H1 (cell line): ENCODE measurements at regions not wholly inside any gene's neighbourhood (a gene's known extent, or its start where the extent isn't known, plus 50 kb on each side); places are given as distances from the start of the nearest gene placed in this dataset.

Source experiments
- CTCF ChIA-PET: fragments of 300-600 bp; sonication (Branson Sonifier 250); formaldehyde crosslinking; loops from one replicate; lab custom pipeline; 2021; ENCODE audit not compliant: partially characterized antibody; lab: Charles Lee
- POLR2A ChIA-PET: fragments of 300-600 bp; sonication (Branson Sonifier 250); formaldehyde crosslinking; loops from one replicate; lab custom pipeline; 2021; ENCODE audit warnings: inconsistent platforms; ENCODE audit not compliant: partially characterized antibody; lab: Charles Lee
- DNase-seq, 2 experiments: peaks; one replicate each; pipeline versions ENCODE4 v3.0.0 to v3.0.0-alpha.2; 2010 to 2022; ENCODE audit warnings: low spot score in 2 of 2, low read depth in 1 of 2, mixed read lengths in 1 of 2
- FAIRE-seq: peaks from 2 replicates; lab custom pipeline; 2011; peaks lifted over from hg19 to GRCh38; lab: Jason Lieb, UNC
- H2AFZ ChIP-seq: 2 replicates; pipeline ENCODE4 v1.8.1; 2012; ENCODE audit warnings: low read length, inconsistent platforms
- H2AK5ac ChIP-seq: 2 replicates; pipeline ENCODE4 v1.6.1; 2013; ENCODE audit warnings: low read depth, low read length
- H2BK120ac ChIP-seq: replicated peaks from 2 replicates; pipeline ENCODE3; 2013; ENCODE audit warnings: low read depth, low read length, inconsistent platforms
- H2BK12ac ChIP-seq: 2 replicates; pipeline ENCODE4 v1.6.1; 2013; ENCODE audit warnings: low read depth, low read length
- H2BK15ac ChIP-seq: 2 replicates; pipeline ENCODE4 v1.6.1; 2013; ENCODE audit warnings: low read length
- H2BK20ac ChIP-seq: 2 replicates; pipeline ENCODE4 v1.6.1; 2013; ENCODE audit warnings: low read length
- H2BK5ac ChIP-seq: 2 replicates; pipeline ENCODE4 v1.6.1; 2013; ENCODE audit warnings: low read depth, low read length
- H3K14ac ChIP-seq: 2 replicates; pipeline ENCODE4 v1.6.1; 2013; ENCODE audit warnings: inconsistent platforms; ENCODE audit not compliant: insufficient read length
- H3K18ac ChIP-seq: 2 replicates; pipeline ENCODE4 v1.6.1; 2013; ENCODE audit warnings: low read length; ENCODE audit errors: extremely low read depth
- H3K23ac ChIP-seq: 2 replicates; pipeline ENCODE4 v1.6.1; 2013; ENCODE audit warnings: inconsistent platforms; ENCODE audit not compliant: insufficient read length
- H3K23me2 ChIP-seq: 2 replicates; pipeline ENCODE4 v1.6.1; 2013; ENCODE audit warnings: low read depth, low read length
- H3K27ac ChIP-seq: 2 replicates; pipeline ENCODE4 v1.6.1; 2011; ENCODE audit warnings: low read depth, low read length, inconsistent platforms
- H3K27me3 ChIP-seq, 4 experiments: replicated peaks in 1 of 4; 1 replicate in 1 of 4; 2 replicates in 3 of 4; pipeline versions ENCODE4 v1.6.1 to v1.8.1; 2011 to 2013; ENCODE audit warnings: low read length in 3 of 4, mild to moderate bottlenecking in 3 of 4, inconsistent platforms in 2 of 4, mixed read lengths in 2 of 4, moderate library complexity in 1 of 4; ENCODE audit not compliant: control insufficient read depth in 3 of 4, insufficient read depth in 3 of 4; ENCODE audit errors: extremely low read depth in 1 of 4
- H3K36me3 ChIP-seq, 4 experiments: 2 replicates each; pipeline versions ENCODE4 v1.6.1 to v1.8.1; 2011 to 2013; ENCODE audit warnings: mild to moderate bottlenecking in 4 of 4, low read length in 3 of 4, moderate library complexity in 2 of 4, control low read depth in 1 of 4, inconsistent platforms in 1 of 4; ENCODE audit not compliant: insufficient read depth in 4 of 4, control insufficient read depth in 2 of 4
- H3K4ac ChIP-seq: replicated peaks from 2 replicates; pipeline ENCODE3; 2013; ENCODE audit warnings: low read length, low read depth, mixed read lengths, inconsistent platforms; ENCODE audit not compliant: insufficient read length
- H3K4me1 ChIP-seq, 4 experiments: replicated peaks in 1 of 4; 1 replicate in 1 of 4; 2 replicates in 3 of 4; pipeline versions ENCODE4 v1.6.1 to v1.8.1; 2011 to 2013; ENCODE audit warnings: low read length in 3 of 4, inconsistent platforms in 2 of 4, mixed read lengths in 1 of 4; ENCODE audit not compliant: insufficient read depth in 4 of 4, control insufficient read depth in 3 of 4
- H3K4me2 ChIP-seq, 2 experiments: 2 replicates each; pipeline versions ENCODE4 v1.6.1 to v1.8.1; 2011 to 2013; ENCODE audit warnings: low read depth in 2 of 2, low read length in 2 of 2, control low read depth in 1 of 2, inconsistent platforms in 1 of 2, mild to moderate bottlenecking in 1 of 2; ENCODE audit not compliant: insufficient read depth in 1 of 2
- H3K4me3 ChIP-seq, 4 experiments: fragments of 200-600, 300-600 bp in 1 of 4; sonication (generic), shearing (Covaris generic), sonication (Bioruptor Twin) in 1 of 4; 2 replicates each; pipeline versions ENCODE4 v1.5.1 to v1.8.1; 2011 to 2016; ENCODE audit warnings: low read length in 4 of 4, low read depth in 3 of 4, control low read depth in 2 of 4, inconsistent platforms in 2 of 4, mild to moderate bottlenecking in 2 of 4, mixed read lengths in 1 of 4, moderate library complexity in 1 of 4; ENCODE audit not compliant: insufficient read depth in 2 of 4; ENCODE audit errors: extremely low read depth in 1 of 4
- H3K56ac ChIP-seq: replicated peaks from 2 replicates; pipeline ENCODE3; 2013; ENCODE audit warnings: low read depth, mild to moderate bottlenecking, mixed read lengths, low read length, inconsistent platforms; ENCODE audit not compliant: insufficient read length
- H3K79me1 ChIP-seq: 2 replicates; pipeline ENCODE4 v1.6.1; 2013; ENCODE audit warnings: low read depth, low read length, control low read depth
- H3K79me2 ChIP-seq, 2 experiments: 2 replicates each; pipeline versions ENCODE4 v1.6.1 to v1.8.1; 2012 to 2013; ENCODE audit warnings: low read length in 2 of 2, mild to moderate bottlenecking in 2 of 2, inconsistent platforms in 1 of 2; ENCODE audit not compliant: insufficient read depth in 2 of 2, control insufficient read depth in 1 of 2
- H3K9ac ChIP-seq, 4 experiments: replicated peaks in 1 of 4; 1 replicate in 1 of 4; 2 replicates in 3 of 4; pipeline versions ENCODE4 v1.6.1 to v1.8.1; 2011 to 2013; ENCODE audit warnings: low read depth in 3 of 4, low read length in 3 of 4, control low read depth in 2 of 4, mild to moderate bottlenecking in 2 of 4, moderate library complexity in 2 of 4, inconsistent platforms in 1 of 4; ENCODE audit errors: extremely low read depth in 1 of 4
- H3K9me3 ChIP-seq, 2 experiments: 2 replicates each; pipeline versions ENCODE4 v1.6.1 to v1.8.1; 2012 to 2013; ENCODE audit warnings: mild to moderate bottlenecking in 2 of 2, moderate library complexity in 2 of 2, control low read depth in 1 of 2, inconsistent platforms in 1 of 2, low read depth in 1 of 2, low read length in 1 of 2, mixed read lengths in 1 of 2; ENCODE audit not compliant: insufficient read depth in 2 of 2
- H4K20me1 ChIP-seq, 2 experiments: replicated peaks in 1 of 2; 2 replicates each; pipeline versions ENCODE3 to v1.8.1; 2011 to 2013; ENCODE audit warnings: inconsistent platforms in 2 of 2, low read length in 2 of 2, mild to moderate bottlenecking in 1 of 2; ENCODE audit not compliant: insufficient read depth in 2 of 2, control insufficient read depth in 1 of 2
- H4K5ac ChIP-seq: 2 replicates; pipeline ENCODE4 v1.6.1; 2013; ENCODE audit warnings: low read length, low read depth, mixed read lengths, inconsistent platforms; ENCODE audit not compliant: insufficient read length
- H4K8ac ChIP-seq: 2 replicates; pipeline ENCODE4 v1.8.0; 2013; ENCODE audit warnings: mild to moderate bottlenecking, moderate library complexity, low read length, inconsistent platforms; ENCODE audit not compliant: insufficient read depth; ENCODE audit errors: extremely low read depth
- H4K91ac ChIP-seq: replicated peaks from 2 replicates; pipeline ENCODE3; 2013; ENCODE audit warnings: low read length, mixed read lengths, inconsistent platforms; ENCODE audit not compliant: insufficient read length
- PHF8 ChIP-seq: fragments of 200-600 bp; sonication (generic); conservative IDR thresholded peaks from 2 replicates; pipeline ENCODE4 v1.7.1; 2012; ENCODE audit warnings: low read depth, mild to moderate bottlenecking, inconsistent platforms, low read length, moderate library complexity
- WGBS, 2 experiments: shearing (Covaris generic) in 1 of 2; methylation state at CpG; one replicate each; pipeline versions ENCODE4 v1.1.6 to v1.1.7; 2013 to 2015; ENCODE audit warnings: low lambda C conversion rate in 2 of 2, mixed read lengths in 2 of 2, inconsistent platforms in 1 of 2, low coverage in 1 of 2, missing lambda C conversion rate in 1 of 2; ENCODE audit not compliant: insufficient replicate concordance in 2 of 2, insufficient coverage in 1 of 2, insufficient read length in 1 of 2; ENCODE audit errors: extremely low coverage in 1 of 2, missing lambda C conversion rate in 1 of 2; 5-methylcytosine and 5-hydroxymethylcytosine counted together

DNA sequence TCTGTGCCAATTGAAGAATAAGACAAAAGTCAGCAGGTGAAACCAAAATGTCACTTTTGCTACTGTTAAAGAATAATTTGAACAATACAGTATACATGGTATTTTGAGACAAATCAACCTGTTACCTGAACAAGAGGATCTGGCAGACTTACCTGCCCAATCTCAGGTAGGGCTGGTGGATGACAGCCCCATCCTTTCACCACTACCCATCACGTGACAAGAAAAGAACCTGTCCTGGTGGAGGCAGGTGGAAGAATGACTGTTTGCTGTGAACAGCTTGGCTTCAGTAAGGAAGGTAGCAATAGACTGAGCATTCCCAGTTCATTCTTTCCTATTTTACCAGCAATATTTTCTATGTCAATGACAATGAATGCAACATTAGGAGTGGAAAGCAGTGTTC lies 349.6 kb downstream of the GPATCH2 start:
- Histone ChIP-seq H3K79me1 (no peaks in the 10 kb centered on the region), H2BK15ac (no peak overlapping the region), H4K91ac (no peak overlapping the region), H2BK120ac (no peak overlapping the region), H4K5ac (no peak overlapping the region), H3K56ac (no peak overlapping the region), H3K4me2 (no peak overlapping the region), H4K8ac (no peak overlapping the region), H3K18ac (no peak overlapping the region), H3K23ac (no peak overlapping the region), H3K27ac (no peak overlapping the region), H3K36me3 (no peaks in the 10 kb centered on the region), H2BK5ac (no peak overlapping the region), H4K20me1 (no peaks in the 10 kb centered on the region), H3K79me2 (no peaks in the 10 kb centered on the region), H3K4me3 (no peak overlapping the region), H3K9ac (no peak overlapping the region), H3K27me3 (no peaks in the 10 kb centered on the region), H3K4me1 (no peaks in the 10 kb centered on the region), H3K23me2 (no peaks in the 10 kb centered on the region), H2AFZ (no peak overlapping the region), H2BK20ac (no peak overlapping the region), H3K9me3 (no peaks in the 10 kb centered on the region), H2BK12ac (no peak overlapping the region), H3K14ac (no peak overlapping the region), H3K4ac (no peak overlapping the region), H2AK5ac (no peak overlapping the region)
- 84% methylated on average over 1 of the region's 1 CpG; no CpG with 5 or more reads in 1 of the 2 experiments for WGBS, 2 experiments
- DNase-seq (no peak), FAIRE-seq (no peak)
- CTCF ChIA-PET: interaction anchor here (1.4 kb wide), 1 partner anchor 531 kb away, joined by 3 read pairs; no protein-coding TSS in a partner anchor
- POLR2A ChIA-PET: no interaction called here
- no peak for TF ChIP-seq PHF8
